ENCODE measurements at regions not wholly inside any gene's neighbourhood (a gene's known extent, or its start where the extent isn't known, plus 50 kb on each side); places are given as distances from the start of the nearest gene placed in this dataset.

DNA sequence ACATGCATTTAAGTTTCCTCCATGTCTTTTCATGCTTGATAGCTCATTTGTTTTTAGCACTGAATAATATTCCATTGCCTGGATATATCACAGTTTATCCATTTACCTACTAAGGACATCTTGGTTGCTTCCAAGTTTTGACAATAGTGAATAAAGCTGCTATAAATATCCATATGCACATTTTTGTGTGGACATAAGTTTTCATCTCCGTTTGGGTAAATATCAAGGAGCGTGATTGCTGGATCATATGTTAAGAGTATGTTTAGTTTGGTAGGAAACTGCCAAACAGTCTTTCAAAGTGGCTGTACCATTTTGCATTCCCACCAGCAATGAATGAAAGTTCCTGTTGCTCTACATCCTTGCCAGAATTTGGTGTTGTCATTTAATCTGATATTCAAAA is 172.5 kb downstream of the DHX15 start:
- Histone ChIP-seq H3K27ac (ENCODE audit: low read depth, low read length) (no peak overlapping the region), H3K36me3 (ENCODE audit: control insufficient read depth in 2 of 3, insufficient read depth in 3 of 3, low read length in 3 of 3) (no peaks in the 10 kb centered on the region), H3K4me3 (ENCODE audit: low read length) (no peak overlapping the region), H3K4me1 (ENCODE audit: control insufficient read depth in 2 of 2, insufficient read depth in 2 of 2, low read length in 2 of 2) (no peaks in the 10 kb centered on the region), H3K27me3 (ENCODE audit: control insufficient read depth in 2 of 2, insufficient read depth in 2 of 2, low read length in 2 of 2) (no peaks in the 10 kb centered on the region), H3K9me3 (ENCODE audit: control insufficient read depth in 2 of 3, low read length in 3 of 3) (no peaks in the 10 kb centered on the region)
- no peak for ATAC-seq
- Mint-ChIP-seq H3K27ac (no peak overlapping the region), H3K4me3 (no peak overlapping the region), H3K27me3 (peaks cover 5 to 29% (median 19%) of the 10 kb centered on the region in 5 donors), H3K4me1 (peaks cover 0 to 1% (median 0%) of the 10 kb centered on the region in 7 donors), H3K9me3 (peaks cover 0 to 1% (median 0%) of the 10 kb centered on the region in 11 donors), H3K36me3 (no peaks in the 10 kb centered on the region)
- intact Hi-C loops (cut with micrococcal nuclease): no loop called here
- CTCF ChIA-PET: no interaction called here
- no peak for DNase-seq
- POLR2A ChIA-PET: no interaction called here

DNA sequence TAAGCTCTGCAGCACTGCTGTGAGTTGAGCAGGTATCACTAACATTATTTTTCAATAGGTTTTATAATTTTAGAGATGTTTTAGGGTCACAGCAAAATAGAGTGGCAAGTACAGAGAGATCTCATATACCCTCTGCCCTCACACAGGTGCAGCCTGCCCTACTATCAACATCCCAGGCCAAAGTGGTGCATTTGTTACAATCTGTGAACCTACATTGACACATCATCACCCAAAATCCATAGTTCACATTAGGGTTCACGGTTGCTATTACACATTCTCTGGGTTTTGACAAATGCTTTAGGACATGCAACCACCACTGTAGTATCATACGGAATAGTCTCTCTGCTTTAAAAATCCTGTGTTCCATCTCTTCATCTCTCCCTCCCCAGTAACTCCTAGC is 173.1 kb downstream of the DHX15 start:
- Histone ChIP-seq H3K9me3 (ENCODE audit: control insufficient read depth in 2 of 3, low read length in 3 of 3) (no peaks in the 10 kb centered on the region), H3K27ac (ENCODE audit: low read depth, low read length) (no peak overlapping the region), H3K4me3 (ENCODE audit: low read length) (no peak overlapping the region), H3K36me3 (ENCODE audit: control insufficient read depth in 2 of 3, insufficient read depth in 3 of 3, low read length in 3 of 3) (no peaks in the 10 kb centered on the region), H3K4me1 (ENCODE audit: control insufficient read depth in 2 of 2, insufficient read depth in 2 of 2, low read length in 2 of 2) (no peaks in the 10 kb centered on the region), H3K27me3 (ENCODE audit: control insufficient read depth in 2 of 2, insufficient read depth in 2 of 2, low read length in 2 of 2) (no peaks in the 10 kb centered on the region)
- Mint-ChIP-seq H3K27ac (no peak overlapping the region), H3K27me3 (peaks cover 5 to 27% (median 17%) of the 10 kb centered on the region in 5 donors), H3K36me3 (no peaks in the 10 kb centered on the region), H3K4me1 (peaks cover 0 to 1% (median 0%) of the 10 kb centered on the region in 7 donors), H3K9me3 (peaks cover 0 to 1% (median 0%) of the 10 kb centered on the region in 11 donors), H3K4me3 (no peak overlapping the region)
- intact Hi-C loops (cut with micrococcal nuclease): no loop called here
- ATAC-seq: no peak
- CTCF ChIA-PET: no interaction called here
- no peak for DNase-seq
- POLR2A ChIA-PET: no interaction called here

- Histone ChIP-seq H3K9me3 (ENCODE audit: control insufficient read depth in 2 of 3, low read length in 3 of 3) (no peaks in the 10 kb centered on the region), H3K27me3 (ENCODE audit: control insufficient read depth in 2 of 2, insufficient read depth in 2 of 2, low read length in 2 of 2) (no peaks in the 10 kb centered on the region), H3K36me3 (ENCODE audit: control insufficient read depth in 2 of 3, insufficient read depth in 3 of 3, low read length in 3 of 3) (no peaks in the 10 kb centered on the region), H3K27ac (ENCODE audit: low read depth, low read length) (no peak overlapping the region), H3K4me1 (ENCODE audit: control insufficient read depth in 2 of 2, insufficient read depth in 2 of 2, low read length in 2 of 2) (no peaks in the 10 kb centered on the region), H3K4me3 (ENCODE audit: low read length) (no peak overlapping the region)
- no peak for DNase-seq
- Mint-ChIP-seq H3K27ac (no peak overlapping the region), H3K9me3 (no peaks in the 10 kb centered on the region), H3K27me3 (peaks cover 5 to 18% (median 13%) of the 10 kb centered on the region in 5 donors), H3K4me1 (no peaks in the 10 kb centered on the region), H3K4me3 (no peak overlapping the region), H3K36me3 (no peaks in the 10 kb centered on the region)
- ATAC-seq: no peak
- ChIA-PET CTCF (interaction anchor here (1.4 kb wide), 1 partner anchor 10 kb away, joined by 3 read pairs; no protein-coding TSS in a partner anchor), POLR2A (no interaction called here)
- intact Hi-C loops (cut with micrococcal nuclease): no loop called here
Observed at GRCh38 chr4:24408640-24409039, 175.7 kb downstream of the DHX15 start.

DNA sequence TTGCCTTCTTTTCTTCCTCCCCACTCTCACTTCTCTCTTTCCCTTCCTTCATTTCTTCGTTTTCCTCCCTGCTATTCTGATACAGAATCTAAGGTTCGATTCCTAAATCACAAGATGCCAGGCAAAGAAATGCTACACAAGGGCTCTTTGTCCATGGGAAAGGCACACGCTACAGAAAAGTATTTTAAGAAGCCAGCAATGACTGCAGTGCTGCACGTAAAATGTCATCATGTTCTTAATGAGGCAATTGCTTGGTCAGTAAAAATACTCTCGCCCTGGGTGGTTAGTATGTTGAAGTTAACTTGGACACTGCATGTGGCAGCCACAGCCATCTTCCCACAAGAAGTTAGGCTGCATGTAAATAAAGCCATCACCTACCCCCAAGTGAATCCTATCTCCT is 178.4 kb downstream of the DHX15 start:
- Histone ChIP-seq H3K9me3 (ENCODE audit: control insufficient read depth in 2 of 3, low read length in 3 of 3) (no peaks in the 10 kb centered on the region), H3K36me3 (ENCODE audit: control insufficient read depth in 2 of 3, insufficient read depth in 3 of 3, low read length in 3 of 3) (no peaks in the 10 kb centered on the region), H3K27me3 (ENCODE audit: control insufficient read depth in 2 of 2, insufficient read depth in 2 of 2, low read length in 2 of 2) (no peaks in the 10 kb centered on the region), H3K27ac (ENCODE audit: low read depth, low read length) (no peak overlapping the region), H3K4me1 (ENCODE audit: control insufficient read depth in 2 of 2, insufficient read depth in 2 of 2, low read length in 2 of 2) (no peaks in the 10 kb centered on the region), H3K4me3 (ENCODE audit: low read length) (no peak overlapping the region)
- POLR2A ChIA-PET: no interaction called here
- Mint-ChIP-seq H3K4me1 (no peaks in the 10 kb centered on the region), H3K4me3 (no peak overlapping the region), H3K27ac (no peak overlapping the region), H3K36me3 (no peaks in the 10 kb centered on the region), H3K27me3 (peaks cover 0 to 10% (median 8%) of the 10 kb centered on the region in 5 donors), H3K9me3 (no peaks in the 10 kb centered on the region)
- DNase-seq: no peak
- intact Hi-C loops (cut with micrococcal nuclease): no loop called here
- no peak for ATAC-seq
- CTCF ChIA-PET: no interaction called here

DNA sequence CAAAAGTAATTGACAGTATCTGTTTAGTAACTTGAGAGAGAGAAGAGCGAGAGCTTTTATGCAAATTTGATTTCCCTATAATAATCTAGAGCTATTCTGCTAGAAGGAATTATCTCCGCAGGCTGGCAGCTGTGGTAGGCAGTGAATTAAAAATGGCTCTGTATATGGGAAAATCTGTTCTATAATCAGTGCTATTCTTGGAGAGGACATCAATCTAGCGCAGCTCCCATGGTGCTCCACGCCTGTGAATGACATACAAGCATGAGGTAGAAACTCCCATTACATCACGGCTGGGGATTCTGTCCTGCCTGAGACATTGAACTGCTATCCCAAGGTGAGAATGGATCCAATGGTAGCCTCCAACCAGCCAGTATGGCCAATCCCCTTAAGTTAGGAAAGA is 179.0 kb downstream of the DHX15 start:
- POLR2A ChIA-PET: no interaction called here
- no peak overlapping the region for H3K4me3 ChIP-seq (ENCODE audit: low read length)
- no peaks in the 10 kb centered on the region for H3K36me3 ChIP-seq (ENCODE audit: control insufficient read depth in 2 of 3, insufficient read depth in 3 of 3, low read length in 3 of 3)
- no peaks in the 10 kb centered on the region for H3K27me3 ChIP-seq (ENCODE audit: control insufficient read depth in 2 of 2, insufficient read depth in 2 of 2, low read length in 2 of 2)
- ATAC-seq (no peak), DNase-seq (no peak)
- Mint-ChIP-seq H3K27me3 (peaks cover 0 to 10% (median 8%) of the 10 kb centered on the region in 5 donors), H3K9me3 (no peaks in the 10 kb centered on the region), H3K36me3 (no peaks in the 10 kb centered on the region), H3K4me3 (no peak overlapping the region), H3K27ac (no peak overlapping the region), H3K4me1 (no peaks in the 10 kb centered on the region)
- no peaks in the 10 kb centered on the region for H3K9me3 ChIP-seq (ENCODE audit: control insufficient read depth in 2 of 3, low read length in 3 of 3)
- H3K27ac ChIP-seq (ENCODE audit: low read depth, low read length): no peak overlapping the region
- intact Hi-C loops (cut with micrococcal nuclease): no loop called here
- no peaks in the 10 kb centered on the region for H3K4me1 ChIP-seq (ENCODE audit: control insufficient read depth in 2 of 2, insufficient read depth in 2 of 2, low read length in 2 of 2)
- CTCF ChIA-PET: no interaction called here

- Mint-ChIP-seq H3K27ac (no peak overlapping the region), H3K36me3 (no peaks in the 10 kb centered on the region), H3K27me3 (peaks cover 0 to 14% (median 8%) of the 10 kb centered on the region in 5 donors), H3K4me3 (no peak overlapping the region), H3K9me3 (no peaks in the 10 kb centered on the region), H3K4me1 (no peaks in the 10 kb centered on the region)
- no peaks in the 10 kb centered on the region for H3K4me1 ChIP-seq (ENCODE audit: control insufficient read depth in 2 of 2, insufficient read depth in 2 of 2, low read length in 2 of 2)
- no peaks in the 10 kb centered on the region for H3K27me3 ChIP-seq (ENCODE audit: control insufficient read depth in 2 of 2, insufficient read depth in 2 of 2, low read length in 2 of 2)
- H3K27ac ChIP-seq (ENCODE audit: low read depth, low read length): no peak overlapping the region
- CTCF ChIA-PET: no interaction called here
- no peak overlapping the region for H3K4me3 ChIP-seq (ENCODE audit: low read length)
- ATAC-seq (no peak), DNase-seq (no peak)
- no peaks in the 10 kb centered on the region for H3K36me3 ChIP-seq (ENCODE audit: control insufficient read depth in 2 of 3, insufficient read depth in 3 of 3, low read length in 3 of 3)
- POLR2A ChIA-PET: no interaction called here
- H3K9me3 ChIP-seq (ENCODE audit: control insufficient read depth in 2 of 3, low read length in 3 of 3): no peaks in the 10 kb centered on the region
- intact Hi-C loops (cut with micrococcal nuclease): no loop called here
Observed at GRCh38 chr4:24404281-24404680, 180.1 kb downstream of the DHX15 start.

DNA sequence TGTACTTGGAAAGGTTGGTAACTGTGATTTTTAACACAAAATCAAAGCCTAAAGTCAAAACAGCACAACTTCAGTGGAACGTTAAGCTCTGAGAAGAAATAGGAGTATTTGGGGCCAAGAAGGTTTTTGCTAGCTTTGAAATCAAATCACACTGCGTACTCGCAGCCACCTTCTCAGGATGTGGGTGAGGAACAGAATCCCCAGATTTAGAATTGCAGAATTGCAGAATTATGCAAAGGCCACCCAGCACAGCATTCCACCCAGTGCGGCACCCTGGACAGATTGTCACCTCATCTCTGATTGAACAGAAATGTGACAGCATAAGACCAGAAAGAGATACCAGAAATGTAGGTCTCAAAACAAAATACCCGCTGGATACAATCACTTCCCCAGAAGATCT is 181.1 kb downstream of the DHX15 start:
- Mint-ChIP-seq H3K4me3 (no peak overlapping the region), H3K27me3 (peaks cover 0 to 14% (median 8%) of the 10 kb centered on the region in 5 donors), H3K4me1 (no peaks in the 10 kb centered on the region), H3K9me3 (no peaks in the 10 kb centered on the region), H3K27ac (no peak overlapping the region), H3K36me3 (no peaks in the 10 kb centered on the region)
- no peak for DNase-seq
- H3K9me3 ChIP-seq (ENCODE audit: control insufficient read depth in 2 of 3, low read length in 3 of 3): no peaks in the 10 kb centered on the region
- intact Hi-C loops (cut with micrococcal nuclease): no loop called here
- no peak for ATAC-seq
- H3K27me3 ChIP-seq (ENCODE audit: control insufficient read depth in 2 of 2, insufficient read depth in 2 of 2, low read length in 2 of 2): no peaks in the 10 kb centered on the region
- CTCF ChIA-PET: interaction anchor here (0.6 kb wide), 1 partner anchor 653 kb away, joined by 3 read pairs; no protein-coding TSS in a partner anchor
- POLR2A ChIA-PET: no interaction called here
- H3K4me1 ChIP-seq (ENCODE audit: control insufficient read depth in 2 of 2, insufficient read depth in 2 of 2, low read length in 2 of 2): no peaks in the 10 kb centered on the region
- H3K36me3 ChIP-seq (ENCODE audit: control insufficient read depth in 2 of 3, insufficient read depth in 3 of 3, low read length in 3 of 3): no peaks in the 10 kb centered on the region
- H3K27ac ChIP-seq (ENCODE audit: low read depth, low read length): no peak overlapping the region
- H3K4me3 ChIP-seq (ENCODE audit: low read length): no peak overlapping the region

Data from naive thymus-derived CD4-positive, alpha-beta T cell (primary cell).